Middle frontal gyrus (tissue), 1 donor: ENCODE measurements at regions not wholly inside any gene's neighbourhood (a gene's known extent, or its start where the extent isn't known, plus 50 kb on each side); places are given as distances from the start of the nearest gene placed in this dataset.
"Not testable (repeated sequence)": the region's sequence is repeated elsewhere in the genome, so short reads cannot be mapped to it uniquely, and the experiment has no call there.

Experiments used
- DNase-seq: peaks from one replicate; pipeline ENCODE4 v3.0.0-alpha.2; 2015; ENCODE audit warnings: low spot score; ENCODE audit errors: extremely low spot score

- no peak for DNase-seq
Observed at GRCh38 chrX:25810202-25810601, 327.9 kb upstream of the MAGEB18 start.

GRCh38 chrX:25819879-25820278, 318.3 kb upstream of the MAGEB18 start:
- no peak for DNase-seq

- no peak for DNase-seq
Observed at GRCh38 chrX:25851141-25851540, 287.0 kb upstream of the MAGEB18 start.

- no peak for DNase-seq
Observed at GRCh38 chrX:25853002-25853479, 285.1 kb upstream of the MAGEB18 start.

- no peak for DNase-seq
Observed at GRCh38 chrX:25858273-25858880, 279.8 kb upstream of the MAGEB18 start.

- no peak for DNase-seq
Observed at GRCh38 chrX:25860322-25860721, 277.8 kb upstream of the MAGEB18 start.

- no peak for DNase-seq
Observed at GRCh38 chrX:25869761-25870160, 268.4 kb upstream of the MAGEB18 start.

GRCh38 chrX:25872786-25873185, 265.4 kb upstream of the MAGEB18 start:
- DNase-seq, result no peak

- no peak for DNase-seq
Observed at GRCh38 chrX:25873196-25873595, 264.9 kb upstream of the MAGEB18 start.

- no peak for DNase-seq
Observed at GRCh38 chrX:25878806-25879205, 259.3 kb upstream of the MAGEB18 start.

- DNase-seq, result not testable (repeated sequence)
Observed at GRCh38 chrX:25882503-25882902, 255.6 kb upstream of the MAGEB18 start.

GRCh38 chrX:25897758-25898157, 240.4 kb upstream of the MAGEB18 start:
- no peak for DNase-seq

GRCh38 chrX:25905728-25906127, 232.4 kb upstream of the MAGEB18 start:
- not testable (repeated sequence) for DNase-seq

- DNase-seq, result no peak
Observed at GRCh38 chrX:25925946-25926345, 212.2 kb upstream of the MAGEB18 start.

GRCh38 chrX:25928316-25928715, 209.8 kb upstream of the MAGEB18 start:
- DNase-seq, result no peak

GRCh38 chrX:25941087-25941486, 197.1 kb upstream of the MAGEB18 start:
- DNase-seq, result no peak

GRCh38 chrX:25941559-25942250, 196.4 kb upstream of the MAGEB18 start:
- no peak for DNase-seq

- no peak for DNase-seq
Observed at GRCh38 chrX:25968920-25969319, 169.2 kb upstream of the MAGEB18 start.

GRCh38 chrX:25976683-25977310, 161.3 kb upstream of the MAGEB18 start:
- DNase-seq, result no peak

- no peak for DNase-seq
Observed at GRCh38 chrX:25998687-25999086, 139.5 kb upstream of the MAGEB18 start.

- DNase-seq, result no peak
Observed at GRCh38 chrX:26007462-26007861, 130.7 kb upstream of the MAGEB18 start.

- no peak for DNase-seq
Observed at GRCh38 chrX:26008042-26008441, 130.1 kb upstream of the MAGEB18 start.

GRCh38 chrX:26008691-26009090, 129.5 kb upstream of the MAGEB18 start:
- DNase-seq, result no peak
